OCI-LY7 (cell line): ENCODE measurements at regions not wholly inside any gene's neighbourhood (a gene's known extent, or its start where the extent isn't known, plus 50 kb on each side); places are given as distances from the start of the nearest gene placed in this dataset.

Source experiments
- BruUV-seq: library from RNA; stranded (reverse); fragments of 400-500 nt; replicated peaks from 2 replicates; lab custom pipeline; 2021; lab: Mats Ljungman, UMichigan
- CTCF ChIA-PET: fragments of 300-600 bp; sonication (Branson Sonifier 250); formaldehyde crosslinking; loops from one replicate; lab custom pipeline; 2022; ENCODE audit warnings: antibody characterized with exemption; ENCODE audit not compliant: unreplicated experiment; lab: Charles Lee
- POLR2A ChIA-PET: fragments of 300-600 bp; sonication (Branson Sonifier 250); formaldehyde crosslinking; loops from one replicate; lab custom pipeline; 2022; ENCODE audit warnings: antibody characterized with exemption; lab: Charles Lee
- DNase-seq: peaks from one replicate; pipeline ENCODE4 v3.0.0-alpha.2; 2015; ENCODE audit warnings: low spot score
- H2AFZ ChIP-seq: fragments of 200-600 bp; sonication (generic), shearing (Covaris generic); 2 replicates; pipeline ENCODE4 v1.6.1; 2014; ENCODE audit warnings: mild to moderate bottlenecking, antibody characterized with exemption, low read length, moderate library complexity
- H3K27ac ChIP-seq: fragments of 200-600 bp; sonication (generic); 2 replicates; pipeline ENCODE4 v1.5.1; 2014; ENCODE audit warnings: mixed run types, low read depth, mild to moderate bottlenecking, moderate library complexity, low read length, inconsistent platforms; ENCODE audit not compliant: poor library complexity, severe bottlenecking
- H3K36me3 ChIP-seq: fragments of 200-600 bp; sonication (generic); 2 replicates; pipeline ENCODE4 v1.6.1; 2014; ENCODE audit warnings: mild to moderate bottlenecking, antibody characterized with exemption, low read length, moderate library complexity, mixed read lengths; ENCODE audit not compliant: insufficient read depth
- H3K4me1 ChIP-seq: fragments of 200-600 bp; sonication (generic); 2 replicates; pipeline ENCODE4 v1.5.1; 2014; ENCODE audit warnings: mild to moderate bottlenecking, low read length; ENCODE audit not compliant: insufficient read depth, poor library complexity, severe bottlenecking
- H3K4me2 ChIP-seq: fragments of 200-600 bp; sonication (generic); 2 replicates; pipeline ENCODE4 v1.6.1; 2014; ENCODE audit warnings: mild to moderate bottlenecking, low read length
- H3K4me3 ChIP-seq: fragments of 200-600 bp; sonication (generic); 2 replicates; pipeline ENCODE4 v1.5.1; 2014; ENCODE audit warnings: mild to moderate bottlenecking, low read depth, low read length; ENCODE audit not compliant: poor library complexity, severe bottlenecking
- H3K79me2 ChIP-seq: fragments of 200-600 bp; sonication (generic); 2 replicates; pipeline ENCODE4 v1.6.1; 2016; ENCODE audit warnings: low read depth, mild to moderate bottlenecking, low read length, moderate library complexity, mixed read lengths; ENCODE audit not compliant: insufficient read depth
- H3K9me2 ChIP-seq: fragments of 200-600 bp; sonication (generic); 2 replicates; pipeline ENCODE4 v1.6.1; 2016; ENCODE audit warnings: mild to moderate bottlenecking, low read length, mixed read lengths; ENCODE audit not compliant: insufficient read depth
- H3K9me3 ChIP-seq: fragments of 200-600 bp; sonication (generic); 2 replicates; pipeline ENCODE4 v1.6.1; 2014; ENCODE audit warnings: mild to moderate bottlenecking, mixed run types, low read length, mixed read lengths
- H4K20me1 ChIP-seq: fragments of 200-600 bp; sonication (generic); 2 replicates; pipeline ENCODE4 v1.6.1; 2014; ENCODE audit warnings: mild to moderate bottlenecking, antibody characterized with exemption, low read length, moderate library complexity, mixed read lengths; ENCODE audit not compliant: insufficient read depth
- CTCF ChIP-seq: fragments of 200-600 bp; sonication (generic); conservative IDR thresholded peaks from 2 replicates; pipeline ENCODE4 v1.5.1; 2014; ENCODE audit warnings: mild to moderate bottlenecking, antibody characterized with exemption, low read length, moderate library complexity, mixed read lengths
- EZH2phosphoT487 ChIP-seq: fragments of 200-600 bp; sonication (generic); IDR thresholded peaks from 2 replicates; pipeline ENCODE4 v1.6.1; 2018; ENCODE audit warnings: low read depth, borderline replicate concordance, mild to moderate bottlenecking, mixed run types, antibody characterized with exemption, low read length, moderate library complexity, mixed read lengths
- intact Hi-C: fragments of 100-400 bp; cut with micrococcal nuclease; formaldehyde crosslinking; loops from one replicate; pipeline ENCODE4 v1.10.0; 2022; ENCODE audit not compliant: unreplicated experiment

- no peak overlapping the region for H3K4me2 ChIP-seq
- CTCF ChIA-PET, result no interaction called here
- H3K9me3 ChIP-seq, result no peaks in the 10 kb centered on the region
These were observed 310.7 kb upstream of the CNTN5 start for GRCh38 chr11:98710026-98710425.

GRCh38 chr11:98710986-98711385 lies 309.8 kb upstream of the CNTN5 start:
- Histone ChIP-seq H3K79me2 (no peaks in the 10 kb centered on the region), H2AFZ (no peak overlapping the region), H3K36me3 (no peaks in the 10 kb centered on the region), H3K9me3 (no peaks in the 10 kb centered on the region), H3K4me1 (no peaks in the 10 kb centered on the region), H3K9me2 (no peaks in the 10 kb centered on the region), H3K4me3 (no peak overlapping the region), H3K27ac (no peak overlapping the region), H4K20me1 (no peaks in the 10 kb centered on the region), H3K4me2 (no peak overlapping the region)
- intact Hi-C loops, result no loop called here
- no peak for DNase-seq
- TF ChIP-seq EZH2phosphoT487, result no peak
- TF ChIP-seq CTCF, result no peak
- ChIA-PET POLR2A (no interaction called here), CTCF (no interaction called here)
- BruUV-seq, result no TSS peak

More at GRCh38 chr11:98710026-98710425, 310.7 kb upstream of the CNTN5 start:
- no peak overlapping the region for H3K4me3 ChIP-seq
- no peaks in the 10 kb centered on the region for H4K20me1 ChIP-seq
- POLR2A ChIA-PET, result no interaction called here
- no peaks in the 10 kb centered on the region for H3K4me1 ChIP-seq
- no peak overlapping the region for H2AFZ ChIP-seq
- intact Hi-C loops, result no loop called here
- no peaks in the 10 kb centered on the region for H3K36me3 ChIP-seq
- no TSS peak for BruUV-seq
- no peak overlapping the region for H3K27ac ChIP-seq
- H3K79me2 ChIP-seq, result no peaks in the 10 kb centered on the region
- H3K9me2 ChIP-seq, result no peaks in the 10 kb centered on the region
- TF ChIP-seq EZH2phosphoT487 (no peak), CTCF (no peak)
- DNase-seq, result no peak

DNA sequence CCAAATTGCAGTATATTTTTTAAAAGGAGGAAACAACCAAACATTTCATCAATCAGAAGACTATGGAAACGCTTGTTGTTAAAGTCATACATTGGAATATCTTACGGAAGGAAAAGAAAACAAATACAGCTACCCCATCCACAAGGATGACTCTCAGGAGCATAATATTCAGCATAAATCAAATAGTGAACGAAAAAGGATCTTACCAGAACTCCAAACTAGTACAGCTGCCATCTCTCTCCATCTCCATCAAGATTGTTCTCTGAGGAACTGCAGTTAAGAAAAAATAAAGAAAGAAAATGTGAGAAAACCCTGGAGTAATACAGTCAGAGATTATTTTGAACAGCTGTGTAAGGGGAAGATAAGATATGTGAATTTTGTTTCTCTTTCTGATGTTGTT lies 299.8 kb upstream of the CNTN5 start:
- Histone ChIP-seq H3K4me1 (no peaks in the 10 kb centered on the region), H3K4me2 (no peak overlapping the region), H3K4me3 (no peak overlapping the region), H3K27ac (no peak overlapping the region), H4K20me1 (no peaks in the 10 kb centered on the region), H3K9me3 (no peaks in the 10 kb centered on the region), H2AFZ (no peak overlapping the region), H3K79me2 (no peaks in the 10 kb centered on the region), H3K9me2 (no peaks in the 10 kb centered on the region), H3K36me3 (no peaks in the 10 kb centered on the region)
- BruUV-seq, result no TSS peak
- POLR2A ChIA-PET, result interaction anchor here (0.8 kb wide), 1 partner anchor 77 kb away, joined by 3 read pairs; no protein-coding TSS in a partner anchor
- intact Hi-C loops, result no loop called here
- CTCF ChIA-PET, result no interaction called here
- TF ChIP-seq CTCF (no peak), EZH2phosphoT487 (no peak)
- DNase-seq, result no peak
